Left kidney (tissue), 1 donor: ENCODE measurements at regions not wholly inside any gene's neighbourhood (a gene's known extent, or its start where the extent isn't known, plus 50 kb on each side); places are given as distances from the start of the nearest gene placed in this dataset.
A peak's percentile ranks its signal among the peaks of the same experiment; 100 is the strongest.

Source experiments
- DNase-seq: peaks from one replicate; pipeline ENCODE4 v3.0.0-alpha.2; 2013

DNA sequence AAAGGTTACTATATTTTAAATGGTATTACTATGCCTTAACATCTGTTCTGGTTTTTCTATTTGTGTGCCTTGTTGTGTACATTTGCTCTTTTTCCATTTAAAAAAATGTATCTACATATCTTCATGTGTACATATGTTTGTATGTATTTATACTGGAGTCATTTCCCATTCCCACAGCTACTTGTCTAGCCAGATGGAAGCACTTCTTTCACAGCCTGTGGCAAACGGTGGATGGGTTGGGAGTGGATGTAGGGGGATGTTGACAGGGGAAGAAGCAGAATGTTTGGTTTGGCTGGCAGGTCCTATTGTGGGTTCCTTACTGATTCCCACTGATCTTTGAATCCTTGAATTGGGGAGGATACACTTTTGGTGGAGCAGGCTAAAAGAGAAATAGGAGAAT is 93.6 kb upstream of the CNTNAP4 start:
- DNase-seq: no peak

DNA sequence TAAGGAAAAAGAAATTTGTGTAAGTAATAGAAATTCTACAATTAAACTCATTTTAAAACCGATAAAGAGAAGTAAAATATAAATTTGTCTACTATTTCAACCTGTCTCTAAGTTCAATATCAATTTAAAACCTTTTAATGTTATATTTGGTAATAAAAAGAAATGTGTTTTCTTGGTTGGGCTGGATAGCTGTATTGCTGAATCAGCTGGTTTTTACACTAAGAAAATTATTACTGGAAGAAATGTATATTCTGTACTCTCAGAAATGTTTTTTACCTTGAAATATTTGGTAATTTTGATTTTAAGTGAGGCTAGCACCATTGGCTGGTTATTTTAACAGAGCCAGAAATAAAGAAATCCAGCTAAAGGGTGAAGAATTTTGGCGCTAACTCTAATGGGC is 87.1 kb upstream of the CNTNAP4 start:
- no peak for DNase-seq

DNA sequence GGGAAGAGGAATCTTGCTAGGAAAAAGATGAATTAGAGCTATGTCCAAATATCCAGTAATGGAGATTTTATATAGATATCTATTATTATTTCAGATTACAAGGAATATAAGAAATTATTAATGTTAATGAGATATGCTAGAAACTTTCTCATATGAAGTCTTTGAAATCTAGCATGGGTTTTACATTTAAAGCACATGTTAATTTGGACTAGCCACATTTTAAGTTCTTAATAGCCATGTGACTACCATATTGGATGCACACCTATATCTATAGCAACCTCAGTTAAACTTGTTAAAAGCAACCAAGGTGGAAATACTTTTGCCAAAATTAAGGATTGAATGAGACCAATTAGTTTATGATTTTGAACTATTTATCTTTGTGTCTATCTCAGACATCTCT is 86.7 kb upstream of the CNTNAP4 start:
- DNase-seq: no peak

DNA sequence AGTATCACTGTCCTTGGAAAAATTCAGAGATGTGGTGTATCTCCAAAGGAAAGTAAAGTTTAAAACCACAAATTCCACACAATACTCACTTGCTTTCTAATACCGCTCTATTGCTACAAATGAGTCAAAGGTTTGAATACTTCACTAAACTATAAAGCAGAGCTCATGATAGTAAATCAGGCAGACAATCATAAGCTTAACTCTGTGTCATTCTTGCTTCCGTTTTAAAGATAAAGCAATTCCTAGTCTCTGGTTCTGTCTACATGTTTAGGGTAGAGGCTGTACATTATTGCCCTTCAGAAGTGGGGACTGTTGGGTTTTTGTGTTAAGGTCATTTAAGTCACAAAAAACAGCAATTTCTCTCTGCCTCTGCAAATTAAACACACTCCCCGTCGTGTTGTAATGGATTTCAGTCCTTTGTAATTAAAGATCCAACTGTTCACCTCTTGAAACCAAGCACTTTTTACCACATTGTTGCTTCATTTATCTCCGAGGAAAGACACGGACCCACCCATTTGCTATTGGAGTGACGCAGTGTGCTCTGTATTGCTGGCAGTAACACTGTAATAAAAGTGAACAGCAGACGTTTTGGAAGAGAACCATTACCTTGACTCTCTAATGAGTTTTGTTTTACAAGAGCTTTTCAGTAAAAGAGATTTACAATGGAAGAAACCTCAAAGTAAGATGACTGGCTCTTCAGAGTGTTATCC is 83.1 kb upstream of the CNTNAP4 start:
- peak; percentile 15 for DNase-seq

DNA sequence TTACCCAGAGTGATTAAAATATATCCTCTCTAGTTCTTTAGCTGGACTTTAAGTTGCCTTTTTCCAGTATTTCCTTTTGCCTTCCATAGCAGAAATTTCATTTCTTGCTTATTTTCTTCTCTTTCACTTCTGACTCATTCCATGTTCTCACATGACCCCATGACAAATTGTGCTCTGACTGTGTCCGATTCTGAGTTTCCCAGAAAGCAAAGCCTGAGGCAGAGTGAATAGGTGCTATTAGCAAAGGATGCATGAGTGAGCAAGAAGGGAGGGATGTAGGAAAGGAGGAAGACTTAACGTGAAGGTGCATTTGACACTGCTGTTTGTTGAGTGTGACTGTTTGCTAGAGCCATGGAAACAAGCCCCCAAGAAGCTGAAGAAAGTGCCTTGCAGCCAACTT is 82.6 kb upstream of the CNTNAP4 start:
- DNase-seq: peak; percentile 5

DNA sequence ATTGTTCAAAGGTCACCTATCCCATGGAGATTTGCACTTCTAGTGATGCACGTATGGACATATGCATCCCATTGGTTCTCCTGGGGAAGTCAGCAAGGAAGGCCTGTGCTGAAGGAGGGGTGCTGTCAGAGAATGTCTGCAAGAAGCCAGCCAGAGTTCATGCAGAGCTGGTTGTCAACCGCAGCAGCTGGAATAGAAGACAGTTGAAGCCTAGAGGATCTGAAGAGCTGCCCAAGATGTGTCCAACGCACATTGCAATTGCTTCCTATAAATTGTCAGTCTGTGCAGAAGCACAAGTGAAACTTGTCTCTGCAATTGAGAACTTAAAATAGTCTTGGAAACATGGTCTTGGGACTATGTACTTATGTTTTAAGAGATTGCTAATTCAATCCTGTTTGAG is 82.1 kb upstream of the CNTNAP4 start:
- DNase-seq: no peak

DNA sequence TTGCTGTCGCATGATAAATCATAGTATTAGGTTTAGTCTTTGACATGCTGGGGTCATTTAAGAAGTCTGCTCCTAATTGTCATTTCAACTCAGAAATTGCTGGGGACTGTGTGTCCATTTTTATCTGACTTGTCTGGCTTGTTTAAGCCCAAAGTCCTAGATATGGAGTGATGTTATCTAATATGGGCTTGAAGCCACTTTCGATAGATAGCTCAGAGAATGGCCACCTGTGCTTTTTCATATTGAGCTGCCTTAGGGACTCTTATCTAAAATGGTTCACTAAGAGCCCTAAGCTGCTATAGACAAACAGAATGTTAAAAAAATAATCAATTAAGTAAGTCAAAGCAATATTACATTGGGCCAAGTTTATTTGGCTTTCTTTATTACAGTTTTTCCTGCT is 81.6 kb upstream of the CNTNAP4 start:
- DNase-seq: no peak

DNA sequence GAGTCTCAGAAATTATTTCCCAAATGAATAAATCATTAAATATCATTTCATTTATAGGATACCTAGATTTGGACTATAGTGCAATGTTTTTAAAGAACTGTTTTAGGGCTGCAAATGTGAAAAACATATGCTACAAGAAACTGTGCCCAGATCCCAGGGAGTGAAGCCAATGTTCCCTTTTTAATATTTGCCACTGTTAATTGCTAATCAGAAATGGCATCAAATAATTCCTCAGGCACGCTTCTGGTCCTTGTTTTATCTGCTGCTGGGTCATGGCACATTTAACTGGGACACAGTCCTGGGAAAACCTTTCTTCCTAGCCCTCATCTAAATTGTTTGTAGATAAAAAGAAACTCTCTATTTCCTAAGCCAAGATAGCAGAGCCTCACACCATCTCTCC is 79.3 kb upstream of the CNTNAP4 start:
- DNase-seq: no peak

DNA sequence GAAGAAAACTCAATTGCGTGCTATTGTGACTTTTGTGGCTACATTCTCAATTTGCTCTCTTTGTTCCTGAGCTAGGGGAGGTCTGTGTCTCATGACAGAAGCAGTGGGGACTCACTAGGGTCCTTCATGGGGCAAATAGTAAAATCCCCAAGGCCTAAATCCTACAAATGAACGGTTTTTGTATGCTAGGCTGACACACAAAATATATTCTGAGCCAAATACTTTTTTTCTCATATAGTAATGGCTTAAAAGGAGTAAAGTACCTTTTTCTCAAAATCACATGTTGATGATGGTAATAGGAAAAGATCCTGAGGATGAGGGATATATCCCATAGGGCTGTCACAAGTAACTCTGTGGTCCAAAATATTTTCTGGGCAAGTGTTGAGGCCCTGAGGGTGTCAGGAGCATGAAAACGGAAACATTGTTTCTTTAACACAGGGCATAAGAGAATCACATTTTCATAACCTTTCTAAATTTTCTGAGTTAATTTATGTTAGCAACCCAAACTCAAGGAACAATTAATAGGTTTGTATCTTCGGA is 77.5 kb upstream of the CNTNAP4 start:
- no peak for DNase-seq

DNA sequence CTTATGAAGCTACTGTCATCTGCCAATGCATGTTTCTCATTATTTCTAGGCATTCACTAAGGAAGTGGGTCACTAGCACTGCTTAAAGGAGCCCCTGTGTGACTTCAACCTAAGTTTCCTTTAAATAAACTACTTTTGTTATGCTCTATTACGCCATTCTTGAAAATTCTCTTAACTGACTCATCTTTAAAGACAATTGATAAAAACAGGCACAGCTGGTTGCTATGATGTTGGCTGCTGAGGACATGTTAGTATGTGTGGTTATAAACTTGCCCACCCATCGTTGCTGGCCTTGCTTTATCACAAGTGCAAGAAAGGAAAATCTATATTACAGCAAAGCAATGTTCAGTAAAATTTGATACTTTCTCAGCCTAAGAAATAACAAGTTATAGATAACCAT is 75.8 kb upstream of the CNTNAP4 start:
- DNase-seq: no peak

DNA sequence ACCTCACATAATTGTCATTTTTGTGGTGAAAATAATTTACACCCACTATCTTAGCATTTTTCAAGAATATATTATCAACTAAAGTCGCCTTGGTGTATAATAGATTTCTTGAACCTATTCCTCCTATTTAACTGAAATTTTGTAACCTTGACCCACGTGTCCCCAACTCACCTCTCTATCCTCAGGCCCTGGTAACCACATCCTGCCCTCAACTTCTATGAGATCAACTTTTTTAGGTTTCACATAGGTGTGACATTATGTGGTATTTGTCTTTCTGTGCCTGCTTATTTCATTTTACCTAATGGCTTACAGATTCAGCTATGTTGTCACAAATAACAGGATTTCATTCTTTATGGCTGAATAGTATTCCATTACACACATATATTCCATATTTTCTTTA is 73.0 kb upstream of the CNTNAP4 start:
- DNase-seq: no peak

DNA sequence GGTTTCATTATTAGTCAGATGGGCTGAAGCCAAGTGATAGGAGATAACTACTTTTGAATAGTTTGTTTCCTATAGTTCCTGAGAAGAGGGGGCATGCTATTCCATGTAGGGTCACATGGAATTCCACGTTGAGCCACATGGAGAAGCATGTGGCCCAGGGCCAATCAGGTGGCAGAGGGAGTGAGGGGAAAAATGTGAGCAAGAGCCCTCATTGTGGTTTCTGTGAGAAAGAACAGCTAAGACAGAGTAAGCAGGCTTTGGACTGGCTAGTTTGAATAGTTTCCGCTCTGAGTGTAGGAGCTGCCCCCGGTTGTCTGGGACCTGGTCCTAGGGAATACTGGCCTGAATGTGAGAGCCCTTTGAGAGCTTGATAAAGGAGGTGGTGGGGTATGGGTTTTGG is 69.9 kb upstream of the CNTNAP4 start:
- DNase-seq: no peak

DNA sequence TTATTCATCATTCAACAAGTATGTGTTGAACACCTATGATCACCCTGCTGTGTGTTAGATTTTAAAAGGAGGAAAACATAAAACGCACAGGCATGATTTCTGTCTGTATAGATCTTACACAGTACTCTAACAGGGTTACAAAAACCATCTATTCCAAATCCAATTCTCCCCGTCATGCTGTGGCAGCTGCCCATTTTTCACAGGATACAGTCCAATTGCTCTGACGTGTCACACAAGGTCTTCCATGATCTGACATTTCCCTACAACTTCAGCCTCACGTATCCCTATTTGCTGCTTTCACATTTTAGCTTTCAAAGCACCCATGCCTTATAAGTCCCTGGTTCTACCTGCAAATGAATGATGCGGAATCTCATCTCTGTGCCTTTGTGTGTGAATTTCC is 67.0 kb upstream of the CNTNAP4 start:
- DNase-seq: no peak

DNA sequence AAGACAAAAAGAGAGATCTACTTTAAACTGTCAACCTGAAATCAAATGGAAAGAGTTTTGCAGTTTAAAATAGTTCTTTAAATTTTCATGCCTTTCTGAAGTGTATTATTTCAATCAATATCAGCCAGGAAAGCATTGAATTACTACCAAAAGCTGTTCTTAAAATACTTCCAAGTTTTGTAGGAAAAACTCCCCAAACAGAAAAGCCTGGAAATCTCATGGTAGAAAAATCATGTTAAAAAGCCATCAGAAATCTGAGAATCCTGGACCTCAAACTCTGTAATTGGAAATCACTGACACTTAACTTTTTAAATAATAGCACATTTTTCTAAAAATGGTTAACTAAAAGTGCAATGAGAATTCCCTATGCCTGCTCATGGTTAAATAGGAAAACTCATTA is 63.3 kb upstream of the CNTNAP4 start:
- DNase-seq: no peak

DNA sequence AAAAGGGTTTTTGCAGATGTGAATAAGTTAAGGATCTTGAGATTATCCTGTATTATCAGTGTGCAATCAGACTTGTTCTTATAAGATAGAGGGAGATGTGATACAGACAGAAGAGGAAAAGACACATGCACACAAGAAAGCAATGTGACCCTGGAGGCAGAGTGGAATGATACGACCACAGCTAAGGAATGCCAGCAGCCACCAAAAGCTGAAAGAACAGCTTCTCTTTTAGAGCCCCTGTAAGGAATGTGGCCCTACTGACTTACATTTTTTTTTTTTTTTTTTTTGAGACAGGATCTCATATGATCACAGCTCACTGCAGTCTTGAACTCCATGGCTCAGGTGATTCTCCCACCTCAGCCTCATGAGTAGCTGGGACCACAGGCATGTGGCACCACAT is 62.3 kb upstream of the CNTNAP4 start:
- no peak for DNase-seq

DNA sequence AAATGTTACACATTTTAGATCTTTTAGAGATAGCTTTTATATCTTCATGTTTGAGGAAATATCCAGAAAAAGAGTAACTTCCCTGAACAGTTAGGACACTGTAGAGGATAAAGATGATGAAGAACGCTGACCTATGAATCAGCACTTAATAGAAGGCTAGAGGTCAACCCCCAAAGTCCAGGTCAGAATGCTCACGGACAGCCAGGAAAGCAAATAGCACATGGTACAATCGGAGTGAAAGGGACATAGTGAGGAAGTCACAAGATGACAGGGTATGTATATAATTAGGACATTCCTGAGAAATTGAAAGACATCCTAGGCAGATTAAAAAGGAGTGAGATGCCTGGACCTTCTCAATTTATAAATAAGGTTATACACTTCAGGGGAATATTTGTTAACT is 55.1 kb upstream of the CNTNAP4 start:
- no peak for DNase-seq

DNA sequence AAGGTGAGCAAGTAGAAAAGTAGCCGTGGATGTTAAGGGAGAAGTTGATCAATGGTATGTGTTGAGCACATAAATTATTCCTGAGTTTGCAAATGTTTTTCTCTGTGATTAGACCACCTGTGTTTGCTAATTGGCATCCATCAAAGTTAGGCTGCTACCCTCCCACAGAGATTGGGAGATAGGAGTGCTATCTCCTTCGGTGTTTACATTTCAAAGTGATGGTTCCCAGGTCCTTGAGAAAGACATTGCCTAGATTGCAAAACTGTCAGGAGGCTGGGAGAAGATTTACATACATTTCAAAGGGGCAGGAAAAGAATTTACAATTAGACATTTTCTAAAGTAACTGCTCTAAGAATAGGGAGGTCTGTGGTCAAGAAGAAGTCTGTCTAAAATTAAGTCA is 54.3 kb upstream of the CNTNAP4 start:
- no peak for DNase-seq

DNA sequence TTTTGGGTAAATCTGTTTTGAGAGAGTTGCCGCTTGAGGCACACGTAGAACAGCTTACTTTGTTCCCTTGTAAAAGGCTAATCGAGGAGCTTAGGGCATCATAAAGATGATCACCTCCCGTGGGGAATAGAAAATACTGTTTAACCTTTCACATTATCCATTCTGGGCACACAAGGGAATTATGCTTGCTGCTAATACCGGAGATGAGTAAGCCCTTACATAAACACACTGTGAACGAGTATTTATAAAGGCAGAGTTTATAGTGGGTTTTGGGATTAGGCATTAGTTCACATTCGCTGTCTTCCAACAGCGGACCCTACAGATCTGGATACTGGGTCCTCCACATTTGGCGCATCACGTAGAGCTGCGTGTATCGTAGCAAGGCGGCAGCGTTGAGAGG is 51.2 kb upstream of the CNTNAP4 start:
- DNase-seq: no peak

DNA sequence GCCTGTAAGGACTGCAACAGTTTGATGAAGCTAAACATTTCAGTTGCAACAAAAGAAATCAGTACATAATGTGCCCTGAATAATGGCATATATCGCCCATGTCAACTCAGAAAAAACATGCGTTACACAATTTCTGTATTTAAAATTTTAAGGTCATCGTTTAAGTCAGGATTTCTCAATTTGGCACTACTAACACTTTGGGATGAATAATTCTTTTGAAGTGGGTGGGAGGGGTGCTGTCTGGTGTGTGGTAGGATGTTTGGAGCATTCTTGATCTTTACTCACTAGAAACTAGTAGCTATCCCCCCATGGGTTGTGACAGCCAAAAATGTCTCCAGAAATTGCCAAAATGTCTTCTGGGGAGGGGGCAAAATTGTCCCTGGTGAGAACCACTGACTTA is 50.7 kb upstream of the CNTNAP4 start:
- no peak for DNase-seq
